ENCODE measurements at regions not wholly inside any gene's neighbourhood (a gene's known extent, or its start where the extent isn't known, plus 50 kb on each side); places are given as distances from the start of the nearest gene placed in this dataset.

- no peak for TF ChIP-seq CTCF (IDR thresholded peaks at IDR 0.05)
- no peak for TF ChIP-seq ZFX (IDR thresholded peaks at IDR 0.05; ENCODE audit: borderline replicate concordance)
Measured at GRCh38 chr18:1039421-1039820, 134.8 kb downstream of the ADCYAP1 start.

Data from 22Rv1 (cell line).